WERI-Rb-1 (cell line): ENCODE measurements at regions not wholly inside any gene's neighbourhood (a gene's known extent, or its start where the extent isn't known, plus 50 kb on each side); places are given as distances from the start of the nearest gene placed in this dataset.

Experiments
- DNase-seq: peaks from one replicate; pipeline ENCODE4 v3.0.0-alpha.2; 2020
- H3K27ac ChIP-seq: fragments of 250-450 bp; sonication (Bioruptor Pico); 2 replicates; pipeline ENCODE4 v1.5.1; 2020; ENCODE audit warnings: mild to moderate bottlenecking, moderate library complexity
- H3K27me3 ChIP-seq: fragments of 250-450 bp; sonication (Bioruptor Pico); 2 replicates; pipeline ENCODE4 v1.5.1; 2021; ENCODE audit warnings: mild to moderate bottlenecking, low read depth, moderate library complexity; ENCODE audit not compliant: insufficient read depth, severe bottlenecking
- H3K36me3 ChIP-seq: fragments of 250-450 bp; sonication (Bioruptor Pico); 2 replicates; pipeline ENCODE4 v1.5.1; 2020; ENCODE audit warnings: mild to moderate bottlenecking, moderate library complexity
- H3K4me3 ChIP-seq: 2 replicates; pipeline ENCODE4 v1.5.1; 2011; ENCODE audit warnings: low read depth, mild to moderate bottlenecking, control low read depth, low read length
- H3K9me3 ChIP-seq: fragments of 250-450 bp; sonication (Bioruptor Pico); 2 replicates; pipeline ENCODE4 v1.5.1; 2021; ENCODE audit warnings: mild to moderate bottlenecking, moderate library complexity; ENCODE audit not compliant: severe bottlenecking
- TF ChIP-seq, protein P1 (sequence below): IDR thresholded peaks from 2 replicates; pipeline ENCODE4 v1.5.1; 2011; ENCODE audit warnings: low read depth, mild to moderate bottlenecking, control low read depth, inconsistent platforms, low read length

DNA sequence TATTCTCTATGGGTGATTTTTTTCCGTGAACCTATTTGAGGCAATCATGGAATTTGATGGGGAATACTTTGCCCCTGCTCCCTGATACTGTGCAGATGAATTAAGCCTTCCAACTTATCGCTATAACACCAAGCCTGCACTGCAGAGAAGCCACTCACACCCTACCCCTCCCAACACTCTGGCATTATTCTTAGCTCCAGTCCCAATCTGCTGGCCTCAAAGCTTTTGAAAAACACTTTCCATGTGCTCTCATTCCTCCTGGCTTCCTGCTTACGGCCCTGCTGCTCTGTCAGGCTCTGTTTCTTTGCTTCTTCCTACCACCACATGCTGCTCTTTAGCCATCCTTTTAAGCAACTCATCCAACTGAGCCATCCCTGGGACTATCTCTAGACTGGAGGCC, 327.8 kb upstream of the SLCO3A1 start:
- no peak overlapping the region for H3K27ac ChIP-seq
- no peaks in the 10 kb centered on the region for H3K36me3 ChIP-seq
- DNase-seq = no peak

DNA sequence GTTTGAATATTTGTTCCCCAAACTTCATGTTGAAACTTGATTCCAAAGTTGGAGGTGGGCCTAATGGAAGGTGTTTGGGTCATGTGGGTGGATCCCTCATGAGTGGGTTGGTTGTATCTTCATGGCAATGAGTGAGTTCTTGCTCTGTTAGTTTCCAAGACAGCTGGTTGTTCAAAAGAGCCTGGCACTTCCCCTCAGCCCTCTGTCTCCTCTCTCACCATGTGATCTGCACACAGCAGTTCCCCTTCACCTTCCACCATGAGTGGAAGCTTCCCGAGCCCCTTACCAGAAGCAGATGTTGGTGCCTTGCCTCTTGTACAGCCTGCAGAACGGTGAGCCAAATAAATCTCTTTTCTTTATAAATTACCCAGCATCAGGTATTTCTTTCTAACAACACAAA, 327.1 kb upstream of the SLCO3A1 start:
- no peak overlapping the region for H3K27ac ChIP-seq
- H3K27me3 ChIP-seq = peaks cover 70% of the 10 kb centered on the region
- H3K9me3 ChIP-seq = no peaks in the 10 kb centered on the region
- H3K4me3 ChIP-seq = no peak overlapping the region
- TF ChIP-seq, protein P1, sequence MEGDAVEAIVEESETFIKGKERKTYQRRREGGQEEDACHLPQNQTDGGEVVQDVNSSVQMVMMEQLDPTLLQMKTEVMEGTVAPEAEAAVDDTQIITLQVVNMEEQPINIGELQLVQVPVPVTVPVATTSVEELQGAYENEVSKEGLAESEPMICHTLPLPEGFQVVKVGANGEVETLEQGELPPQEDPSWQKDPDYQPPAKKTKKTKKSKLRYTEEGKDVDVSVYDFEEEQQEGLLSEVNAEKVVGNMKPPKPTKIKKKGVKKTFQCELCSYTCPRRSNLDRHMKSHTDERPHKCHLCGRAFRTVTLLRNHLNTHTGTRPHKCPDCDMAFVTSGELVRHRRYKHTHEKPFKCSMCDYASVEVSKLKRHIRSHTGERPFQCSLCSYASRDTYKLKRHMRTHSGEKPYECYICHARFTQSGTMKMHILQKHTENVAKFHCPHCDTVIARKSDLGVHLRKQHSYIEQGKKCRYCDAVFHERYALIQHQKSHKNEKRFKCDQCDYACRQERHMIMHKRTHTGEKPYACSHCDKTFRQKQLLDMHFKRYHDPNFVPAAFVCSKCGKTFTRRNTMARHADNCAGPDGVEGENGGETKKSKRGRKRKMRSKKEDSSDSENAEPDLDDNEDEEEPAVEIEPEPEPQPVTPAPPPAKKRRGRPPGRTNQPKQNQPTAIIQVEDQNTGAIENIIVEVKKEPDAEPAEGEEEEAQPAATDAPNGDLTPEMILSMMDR = no peak
- no peak for DNase-seq
- H3K36me3 ChIP-seq = no peaks in the 10 kb centered on the region

More for the DNA sequence above, 327.8 kb upstream of the SLCO3A1 start:
- TF ChIP-seq, protein P1 = no peak
- Histone ChIP-seq H3K9me3 (no peaks in the 10 kb centered on the region), H3K4me3 (no peak overlapping the region), H3K27me3 (peaks cover 64% of the 10 kb centered on the region)

DNA sequence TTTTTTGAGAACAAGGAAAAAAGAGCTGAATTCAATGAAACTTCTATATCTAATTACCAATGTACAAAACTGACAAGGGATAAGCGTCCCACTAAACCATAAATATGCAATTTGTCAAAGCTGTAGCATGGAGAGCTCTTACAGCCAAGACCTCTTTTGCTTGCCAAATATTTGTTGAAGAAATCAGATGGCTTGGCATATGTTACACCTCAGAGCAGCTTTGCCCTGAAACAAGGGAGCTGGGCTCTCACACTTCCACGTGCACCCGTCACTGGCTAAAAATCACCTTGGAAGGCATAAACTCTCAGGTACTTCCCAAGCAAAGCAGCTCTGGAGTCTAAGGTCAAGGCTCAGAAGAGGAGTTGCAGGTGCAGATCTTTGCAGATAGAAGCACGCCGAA, 324.7 kb upstream of the SLCO3A1 start:
- DNase-seq = no peak
- no peak overlapping the region for H3K27ac ChIP-seq
- H3K9me3 ChIP-seq = no peaks in the 10 kb centered on the region
- peaks cover 83% of the 10 kb centered on the region for H3K27me3 ChIP-seq
- no peaks in the 10 kb centered on the region for H3K36me3 ChIP-seq
- H3K4me3 ChIP-seq = no peak overlapping the region
- TF ChIP-seq, protein P1 = no peak

DNA sequence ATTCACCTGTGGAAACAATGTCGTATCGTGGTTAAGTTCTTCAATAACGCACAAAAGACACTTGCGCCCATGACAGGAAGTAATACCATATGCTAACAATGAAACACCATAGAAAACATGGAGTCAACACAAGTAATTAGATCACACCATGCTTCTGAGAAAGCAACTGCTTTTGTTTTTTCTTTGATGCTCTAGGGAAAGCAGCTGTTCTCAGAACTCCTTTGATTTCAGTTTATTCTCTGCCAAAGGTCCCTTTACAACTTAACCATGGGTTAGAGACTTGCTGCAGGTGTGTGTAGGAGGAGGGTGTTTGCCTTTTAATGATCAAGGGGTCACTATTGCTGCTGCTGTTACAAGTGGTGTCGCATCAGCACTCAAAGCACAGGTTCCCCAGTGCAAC, 324.0 kb upstream of the SLCO3A1 start:
- no peak overlapping the region for H3K4me3 ChIP-seq
- no peak for DNase-seq
- H3K9me3 ChIP-seq = no peaks in the 10 kb centered on the region
- H3K36me3 ChIP-seq = no peaks in the 10 kb centered on the region
- H3K27ac ChIP-seq = no peak overlapping the region
- H3K27me3 ChIP-seq = peaks cover 83% of the 10 kb centered on the region
- TF ChIP-seq, protein P1 = no peak

DNA sequence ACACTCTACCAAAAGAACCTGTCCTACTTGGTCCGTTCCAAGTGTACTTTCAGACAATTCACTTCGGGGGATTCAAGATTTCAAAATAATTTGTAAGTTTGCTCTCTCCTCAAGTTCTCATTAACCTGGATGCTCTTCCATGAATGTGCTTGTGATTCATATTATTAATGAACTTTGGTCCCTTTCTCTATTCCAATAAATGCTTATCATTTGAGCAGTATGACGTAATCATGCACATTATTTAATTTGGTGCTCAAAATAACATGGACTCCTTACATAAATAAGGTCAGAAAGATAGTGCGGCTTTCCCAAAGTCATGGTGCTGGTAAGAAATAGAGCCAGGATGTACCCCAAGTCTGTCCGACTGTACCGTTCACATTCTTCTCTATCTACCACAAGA, 323.2 kb upstream of the SLCO3A1 start:
- Histone ChIP-seq H3K36me3 (no peaks in the 10 kb centered on the region), H3K27me3 (peaks cover 82% of the 10 kb centered on the region), H3K4me3 (no peak overlapping the region), H3K27ac (no peak overlapping the region), H3K9me3 (no peaks in the 10 kb centered on the region)
- TF ChIP-seq, protein P1 = no peak
- no peak for DNase-seq

DNA sequence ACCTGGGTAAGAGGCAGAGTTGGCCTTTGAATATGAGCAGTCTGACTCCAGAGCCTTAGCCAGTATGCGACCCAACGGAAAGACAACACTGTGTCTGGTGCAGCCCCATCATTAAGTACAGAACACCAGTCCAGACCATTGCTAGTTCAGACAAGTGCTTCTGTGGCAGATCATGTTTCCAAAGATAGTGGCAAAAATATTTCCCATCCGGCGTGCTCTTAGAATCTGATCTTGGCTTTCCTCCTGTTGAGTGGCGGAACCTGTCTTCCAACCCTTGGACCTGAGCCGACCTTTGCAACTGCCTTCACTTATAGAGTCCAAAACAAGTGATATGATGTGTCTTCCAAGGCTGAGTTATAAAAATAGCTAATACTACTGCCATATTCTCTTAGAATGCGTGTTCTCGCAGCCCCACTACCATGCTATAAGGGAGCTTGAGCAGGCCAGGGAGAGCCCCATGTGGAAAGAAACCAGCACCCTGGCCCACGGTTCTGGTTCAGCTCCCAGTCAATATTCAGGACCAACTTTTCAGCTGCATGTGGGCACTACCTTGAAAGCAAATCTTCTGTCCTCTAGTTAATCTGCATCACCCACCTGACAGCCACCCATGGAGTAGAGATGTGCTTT, 322.4 kb upstream of the SLCO3A1 start:
- no peak overlapping the region for H3K27ac ChIP-seq
- no peaks in the 10 kb centered on the region for H3K36me3 ChIP-seq
- no peak overlapping the region for H3K4me3 ChIP-seq
- no peaks in the 10 kb centered on the region for H3K9me3 ChIP-seq
- H3K27me3 ChIP-seq = peaks cover 80% of the 10 kb centered on the region
- no peak for DNase-seq
- TF ChIP-seq, protein P1 = no peak
